ENCODE measurements at regions not wholly inside any gene's neighbourhood (a gene's known extent, or its start where the extent isn't known, plus 50 kb on each side); places are given as distances from the start of the nearest gene placed in this dataset.

GRCh38 chr3:178019645-178020044, 516.6 kb upstream of the KCNMB2 start:
- Histone ChIP-seq H3K4me3 (ENCODE audit: low read length) (no peak overlapping the region), H3K9ac (ENCODE audit: low read length) (no peak overlapping the region), H3K27me3 (ENCODE audit: insufficient read depth, low read length, poor library complexity) (no peaks in the 10 kb centered on the region), H2AK5ac (ENCODE audit: low read length) (no peak overlapping the region), H3K79me2 (ENCODE audit: control insufficient read depth, insufficient read depth, low read length) (no peaks in the 10 kb centered on the region), H3K79me1 (ENCODE audit: low read length) (no peaks in the 10 kb centered on the region), H3K36me3 (ENCODE audit: control insufficient read depth, insufficient read depth, low read length) (no peaks in the 10 kb centered on the region), H2BK120ac (ENCODE audit: low read depth, low read length) (no peak overlapping the region), H3K56ac (ENCODE audit: low read length) (no peak overlapping the region), H3K4me2 (ENCODE audit: low read length) (no peak overlapping the region), H3K27ac (ENCODE audit: low read depth, low read length) (no peak overlapping the region), H3K4me1 (ENCODE audit: control insufficient read depth, low read depth, low read length) (no peaks in the 10 kb centered on the region), H2BK15ac (replicated peaks; ENCODE audit: low read depth) (no peak overlapping the region), H3K23ac (ENCODE audit: low read length) (no peak overlapping the region), H3K18ac (ENCODE audit: low read length) (no peak overlapping the region), H2BK5ac (ENCODE audit: low read length) (no peak overlapping the region), H4K5ac (ENCODE audit: low read length) (no peak overlapping the region), H4K8ac (ENCODE audit: low read depth, low read length) (no peak overlapping the region), H3K4ac (ENCODE audit: low read depth, low read length) (no peak overlapping the region)
- no peak for DNase-seq
- no CpG with 5 or more reads among the region's 4 CpGs for WGBS (ENCODE audit: extremely low coverage, insufficient coverage, low lambda C conversion rate)

GRCh38 chr3:178022599-178022998, 513.6 kb upstream of the KCNMB2 start:
- Histone ChIP-seq H4K5ac (ENCODE audit: low read length) (no peak overlapping the region), H3K27me3 (ENCODE audit: insufficient read depth, low read length, poor library complexity) (no peaks in the 10 kb centered on the region), H2AK5ac (ENCODE audit: low read length) (no peak overlapping the region), H3K27ac (ENCODE audit: low read depth, low read length) (no peak overlapping the region), H2BK120ac (ENCODE audit: low read depth, low read length) (no peak overlapping the region), H3K4me3 (ENCODE audit: low read length) (no peak overlapping the region), H3K79me2 (ENCODE audit: control insufficient read depth, insufficient read depth, low read length) (no peaks in the 10 kb centered on the region), H2BK15ac (replicated peaks; ENCODE audit: low read depth) (no peak overlapping the region), H3K4me1 (ENCODE audit: control insufficient read depth, low read depth, low read length) (no peaks in the 10 kb centered on the region), H3K4me2 (ENCODE audit: low read length) (no peak overlapping the region), H3K18ac (ENCODE audit: low read length) (no peak overlapping the region), H3K9ac (ENCODE audit: low read length) (no peak overlapping the region), H3K79me1 (ENCODE audit: low read length) (no peaks in the 10 kb centered on the region), H2BK5ac (ENCODE audit: low read length) (no peak overlapping the region), H3K36me3 (ENCODE audit: control insufficient read depth, insufficient read depth, low read length) (no peaks in the 10 kb centered on the region), H3K4ac (ENCODE audit: low read depth, low read length) (no peak overlapping the region), H4K8ac (ENCODE audit: low read depth, low read length) (no peak overlapping the region), H3K56ac (ENCODE audit: low read length) (no peak overlapping the region), H3K23ac (ENCODE audit: low read length) (no peak overlapping the region)
- no CpG with 5 or more reads among the region's 1 CpG for WGBS (ENCODE audit: extremely low coverage, insufficient coverage, low lambda C conversion rate)
- peak; percentile 14 for DNase-seq

- WGBS (ENCODE audit: extremely low coverage, insufficient coverage, low lambda C conversion rate) = no CpG with 5 or more reads among the region's 1 CpG
- Histone ChIP-seq H3K79me2 (ENCODE audit: control insufficient read depth, insufficient read depth, low read length) (no peaks in the 10 kb centered on the region), H3K56ac (ENCODE audit: low read length) (no peak overlapping the region), H3K9ac (ENCODE audit: low read length) (no peak overlapping the region), H2BK15ac (replicated peaks; ENCODE audit: low read depth) (no peak overlapping the region), H2AK5ac (ENCODE audit: low read length) (no peak overlapping the region), H3K36me3 (ENCODE audit: control insufficient read depth, insufficient read depth, low read length) (no peaks in the 10 kb centered on the region), H4K5ac (ENCODE audit: low read length) (no peak overlapping the region), H3K4ac (ENCODE audit: low read depth, low read length) (no peak overlapping the region), H3K27ac (ENCODE audit: low read depth, low read length) (no peak overlapping the region), H3K23ac (ENCODE audit: low read length) (no peak overlapping the region), H3K4me1 (ENCODE audit: control insufficient read depth, low read depth, low read length) (no peaks in the 10 kb centered on the region), H3K79me1 (ENCODE audit: low read length) (no peaks in the 10 kb centered on the region), H2BK5ac (ENCODE audit: low read length) (no peak overlapping the region), H3K27me3 (ENCODE audit: insufficient read depth, low read length, poor library complexity) (no peaks in the 10 kb centered on the region), H3K18ac (ENCODE audit: low read length) (no peak overlapping the region), H2BK120ac (ENCODE audit: low read depth, low read length) (no peak overlapping the region), H3K4me2 (ENCODE audit: low read length) (no peak overlapping the region), H3K4me3 (ENCODE audit: low read length) (no peak overlapping the region), H4K8ac (ENCODE audit: low read depth, low read length) (no peak overlapping the region)
- DNase-seq = no peak
These were observed 507.3 kb upstream of the KCNMB2 start for GRCh38 chr3:178028933-178029332.

DNA sequence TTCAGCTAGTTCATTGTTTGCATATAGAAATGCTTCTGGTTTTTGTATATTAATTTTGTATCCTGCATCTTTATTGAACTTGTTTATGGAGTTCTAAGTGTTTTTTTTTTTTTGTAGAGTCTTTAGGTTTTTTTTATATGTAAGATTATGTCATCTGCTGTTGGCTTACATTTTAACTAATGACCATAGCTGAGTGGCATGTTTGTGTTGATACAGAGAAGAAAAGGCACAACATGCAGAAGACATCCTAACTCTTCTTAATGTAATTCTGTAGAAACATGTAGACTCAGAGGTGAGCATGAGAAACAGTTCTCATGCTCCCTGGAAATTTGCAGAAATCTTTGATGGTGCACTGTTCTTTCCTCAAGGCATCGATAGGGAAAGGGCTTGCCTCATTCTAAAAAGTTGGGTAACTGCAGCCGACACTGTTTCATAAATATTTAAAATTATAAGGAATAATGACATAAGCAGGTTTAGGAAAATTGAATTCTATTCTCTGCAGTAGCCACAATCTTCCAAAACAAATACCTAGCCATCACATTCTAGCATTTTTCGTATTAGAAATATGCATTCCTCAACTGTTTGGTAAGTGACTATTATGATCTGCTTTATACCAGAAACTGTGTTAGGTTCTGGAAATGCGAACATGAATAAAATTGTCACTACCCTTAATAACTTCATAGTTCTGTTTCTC, 499.6 kb upstream of the KCNMB2 start:
- no peaks in the 10 kb centered on the region for H3K79me2 ChIP-seq (ENCODE audit: control insufficient read depth, insufficient read depth, low read length)
- no peak overlapping the region for H3K9ac ChIP-seq (ENCODE audit: low read length)
- H3K4me1 ChIP-seq (ENCODE audit: control insufficient read depth, low read depth, low read length) = no peaks in the 10 kb centered on the region
- no peak overlapping the region for H3K18ac ChIP-seq (ENCODE audit: low read length)
- no peak overlapping the region for H3K4me3 ChIP-seq (ENCODE audit: low read length)
- no peak overlapping the region for H4K8ac ChIP-seq (ENCODE audit: low read depth, low read length)
- no peaks in the 10 kb centered on the region for H3K27me3 ChIP-seq (ENCODE audit: insufficient read depth, low read length, poor library complexity)
- H3K56ac ChIP-seq (ENCODE audit: low read length) = no peak overlapping the region
- no peak overlapping the region for H2BK15ac ChIP-seq (replicated peaks; ENCODE audit: low read depth)
- H3K27ac ChIP-seq (ENCODE audit: low read depth, low read length) = no peak overlapping the region
- no peaks in the 10 kb centered on the region for H3K79me1 ChIP-seq (ENCODE audit: low read length)
- no peak overlapping the region for H3K4me2 ChIP-seq (ENCODE audit: low read length)
- H4K5ac ChIP-seq (ENCODE audit: low read length) = no peak overlapping the region
- H3K36me3 ChIP-seq (ENCODE audit: control insufficient read depth, insufficient read depth, low read length) = no peaks in the 10 kb centered on the region
- DNase-seq = no peak
- WGBS (ENCODE audit: extremely low coverage, insufficient coverage, low lambda C conversion rate) = no CpG with 5 or more reads among the region's 4 CpGs
- no peak overlapping the region for H2AK5ac ChIP-seq (ENCODE audit: low read length)
- no peak overlapping the region for H2BK5ac ChIP-seq (ENCODE audit: low read length)
- H3K4ac ChIP-seq (ENCODE audit: low read depth, low read length) = no peak overlapping the region
- H3K23ac ChIP-seq (ENCODE audit: low read length) = no peak overlapping the region
- no peak overlapping the region for H2BK120ac ChIP-seq (ENCODE audit: low read depth, low read length)

DNA sequence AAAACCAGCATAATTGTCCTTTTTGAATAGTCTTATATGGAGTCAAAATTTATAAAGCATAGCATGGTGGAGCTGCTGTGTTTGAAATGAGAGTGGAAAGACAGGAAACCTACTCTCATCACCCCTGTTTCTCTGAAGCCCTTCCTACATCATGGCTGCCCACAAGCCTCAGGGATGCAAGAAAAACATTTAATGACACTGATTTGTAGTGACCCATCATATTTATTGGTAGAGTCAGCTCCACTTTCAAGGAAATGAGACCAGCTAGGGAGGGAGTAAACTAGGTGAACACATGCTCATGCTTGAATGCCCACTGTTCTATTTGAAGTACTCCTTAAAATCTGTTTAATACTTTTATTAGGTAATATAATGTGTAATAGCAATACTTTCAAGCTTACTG, 494.3 kb upstream of the KCNMB2 start:
- no peak overlapping the region for H3K23ac ChIP-seq (ENCODE audit: low read length)
- no peak for DNase-seq
- H3K4me2 ChIP-seq (ENCODE audit: low read length) = no peak overlapping the region
- H2BK15ac ChIP-seq (replicated peaks; ENCODE audit: low read depth) = no peak overlapping the region
- no peak overlapping the region for H3K4me3 ChIP-seq (ENCODE audit: low read length)
- no peaks in the 10 kb centered on the region for H3K36me3 ChIP-seq (ENCODE audit: control insufficient read depth, insufficient read depth, low read length)
- H2BK120ac ChIP-seq (ENCODE audit: low read depth, low read length) = no peak overlapping the region
- no peak overlapping the region for H2AK5ac ChIP-seq (ENCODE audit: low read length)
- no peak overlapping the region for H3K56ac ChIP-seq (ENCODE audit: low read length)
- no peaks in the 10 kb centered on the region for H3K4me1 ChIP-seq (ENCODE audit: control insufficient read depth, low read depth, low read length)
- no peak overlapping the region for H3K4ac ChIP-seq (ENCODE audit: low read depth, low read length)
- no peaks in the 10 kb centered on the region for H3K79me2 ChIP-seq (ENCODE audit: control insufficient read depth, insufficient read depth, low read length)
- no peak overlapping the region for H4K8ac ChIP-seq (ENCODE audit: low read depth, low read length)
- H2BK5ac ChIP-seq (ENCODE audit: low read length) = no peak overlapping the region
- no peak overlapping the region for H3K18ac ChIP-seq (ENCODE audit: low read length)
- H3K79me1 ChIP-seq (ENCODE audit: low read length) = no peaks in the 10 kb centered on the region
- no peak overlapping the region for H3K9ac ChIP-seq (ENCODE audit: low read length)
- no peak overlapping the region for H4K5ac ChIP-seq (ENCODE audit: low read length)
- no peaks in the 10 kb centered on the region for H3K27me3 ChIP-seq (ENCODE audit: insufficient read depth, low read length, poor library complexity)
- no peak overlapping the region for H3K27ac ChIP-seq (ENCODE audit: low read depth, low read length)

DNA sequence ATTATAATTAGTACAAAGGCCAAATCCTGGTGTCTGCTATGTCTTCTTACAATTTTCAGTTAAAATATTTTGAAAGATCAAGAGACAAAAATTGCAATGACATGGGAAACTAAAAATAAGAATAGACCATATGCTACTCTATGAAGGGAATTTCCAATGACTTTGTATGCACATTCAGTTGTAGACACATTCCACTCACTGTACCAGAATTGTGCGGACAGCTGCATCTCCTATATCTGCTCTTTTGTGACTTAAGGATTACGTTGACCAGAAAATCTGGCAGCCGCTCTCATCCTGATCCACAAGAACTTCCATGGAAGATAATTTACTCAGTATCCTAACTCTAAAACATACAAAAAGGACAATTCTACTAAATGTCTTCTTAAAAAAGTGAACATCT, 493.9 kb upstream of the KCNMB2 start:
- Histone ChIP-seq H4K8ac (ENCODE audit: low read depth, low read length) (no peak overlapping the region), H3K23ac (ENCODE audit: low read length) (no peak overlapping the region), H3K27me3 (ENCODE audit: insufficient read depth, low read length, poor library complexity) (no peaks in the 10 kb centered on the region), H3K56ac (ENCODE audit: low read length) (no peak overlapping the region), H3K4me3 (ENCODE audit: low read length) (no peak overlapping the region), H3K18ac (ENCODE audit: low read length) (no peak overlapping the region), H3K4me2 (ENCODE audit: low read length) (no peak overlapping the region), H3K79me1 (ENCODE audit: low read length) (no peaks in the 10 kb centered on the region), H2BK15ac (replicated peaks; ENCODE audit: low read depth) (no peak overlapping the region), H3K36me3 (ENCODE audit: control insufficient read depth, insufficient read depth, low read length) (no peaks in the 10 kb centered on the region), H4K5ac (ENCODE audit: low read length) (no peak overlapping the region), H3K4me1 (ENCODE audit: control insufficient read depth, low read depth, low read length) (no peaks in the 10 kb centered on the region), H3K79me2 (ENCODE audit: control insufficient read depth, insufficient read depth, low read length) (no peaks in the 10 kb centered on the region), H3K4ac (ENCODE audit: low read depth, low read length) (no peak overlapping the region), H2AK5ac (ENCODE audit: low read length) (no peak overlapping the region), H3K27ac (ENCODE audit: low read depth, low read length) (no peak overlapping the region), H3K9ac (ENCODE audit: low read length) (no peak overlapping the region), H2BK5ac (ENCODE audit: low read length) (no peak overlapping the region), H2BK120ac (ENCODE audit: low read depth, low read length) (no peak overlapping the region)
- WGBS (ENCODE audit: extremely low coverage, insufficient coverage, low lambda C conversion rate) = no CpG with 5 or more reads among the region's 3 CpGs
- DNase-seq = no peak

All from mesendoderm (in vitro differentiated cells).